GM18870 (cell line): ENCODE measurements at regions not wholly inside any gene's neighbourhood (a gene's known extent, or its start where the extent isn't known, plus 50 kb on each side); places are given as distances from the start of the nearest gene placed in this dataset.
"Not testable (repeated sequence)": the region's sequence is repeated elsewhere in the genome, so short reads cannot be mapped to it uniquely, and the experiment has no call there.

Experiments used
- ATAC-seq: cut with Tn5 transposase; IDR thresholded peaks from one replicate; pipeline ENCODE4 v1.9.1; 2021; ENCODE audit warnings: moderate library complexity; ENCODE audit not compliant: unreplicated experiment

- ATAC-seq: no peak
Observed at GRCh38 chr7:80082213-80082612, 52.4 kb upstream of the GNAI1 start.

- ATAC-seq: no peak
Observed at GRCh38 chr7:80078886-80079285, 55.7 kb upstream of the GNAI1 start.

GRCh38 chr7:80078159-80078731, 56.4 kb upstream of the GNAI1 start:
- peak; percentile 50 for ATAC-seq

GRCh38 chr7:80070391-80070790, 64.2 kb upstream of the GNAI1 start:
- ATAC-seq: no peak

GRCh38 chr7:80066639-80067038, 68.0 kb upstream of the GNAI1 start:
- ATAC-seq: no peak

- no peak for ATAC-seq
Observed at GRCh38 chr7:80063834-80064233, 70.8 kb upstream of the GNAI1 start.

- ATAC-seq: no peak
Observed at GRCh38 chr7:80060218-80060806, 74.3 kb upstream of the GNAI1 start.

- peak; percentile 63 for ATAC-seq
Observed at GRCh38 chr7:80057488-80057887, 77.1 kb upstream of the GNAI1 start.

GRCh38 chr7:80054356-80054755, 80.3 kb upstream of the GNAI1 start:
- no peak for ATAC-seq

- no peak for ATAC-seq
Observed at GRCh38 chr7:80053124-80053523, 81.5 kb upstream of the GNAI1 start.

GRCh38 chr7:80047856-80048459, 86.7 kb upstream of the GNAI1 start:
- no peak for ATAC-seq

GRCh38 chr7:80047032-80047431, 87.6 kb upstream of the GNAI1 start:
- ATAC-seq: no peak

GRCh38 chr7:80044796-80045195, 89.8 kb upstream of the GNAI1 start:
- ATAC-seq: no peak

- no peak for ATAC-seq
Observed at GRCh38 chr7:80040752-80041151, 93.9 kb upstream of the GNAI1 start.

- no peak for ATAC-seq
Observed at GRCh38 chr7:80040335-80040734, 94.3 kb upstream of the GNAI1 start.

GRCh38 chr7:80039251-80039884, 95.3 kb upstream of the GNAI1 start:
- no peak for ATAC-seq

- no peak for ATAC-seq
Observed at GRCh38 chr7:80037689-80038088, 96.9 kb upstream of the GNAI1 start.

- ATAC-seq: no peak
Observed at GRCh38 chr7:80036107-80036506, 98.5 kb upstream of the GNAI1 start.

GRCh38 chr7:80028717-80029116, 105.9 kb upstream of the GNAI1 start:
- ATAC-seq: no peak

- ATAC-seq: no peak
Observed at GRCh38 chr7:80027611-80028173, 106.9 kb upstream of the GNAI1 start.

- no peak for ATAC-seq
Observed at GRCh38 chr7:80026766-80027165, 107.9 kb upstream of the GNAI1 start.

- ATAC-seq: not testable (repeated sequence)
Observed at GRCh38 chr7:80020277-80020676, 114.4 kb upstream of the GNAI1 start.
